KOPT-K1 (cell line): ENCODE measurements at regions not wholly inside any gene's neighbourhood (a gene's known extent, or its start where the extent isn't known, plus 50 kb on each side); places are given as distances from the start of the nearest gene placed in this dataset.
"Not testable (repeated sequence)": the region's sequence is repeated elsewhere in the genome, so short reads cannot be mapped to it uniquely, and the experiment has no call there.

Experiments
- H3K27ac ChIP-seq: fragments of 200-600 bp; sonication (generic); 2 replicates; pipeline ENCODE4 v1.5.1; 2016; ENCODE audit warnings: antibody characterized with exemption, mild to moderate bottlenecking, low read depth, low read length; ENCODE audit not compliant: poor library complexity, severe bottlenecking
- H3K36me3 ChIP-seq: fragments of 200-600 bp; sonication (generic); 2 replicates; pipeline ENCODE4 v1.5.1; 2017; ENCODE audit warnings: antibody characterized with exemption, mild to moderate bottlenecking, low read length, moderate library complexity; ENCODE audit not compliant: insufficient read depth
- H3K9me3 ChIP-seq: fragments of 200-600 bp; sonication (generic); 2 replicates; pipeline ENCODE4 v1.5.1; 2017; ENCODE audit warnings: antibody characterized with exemption, low read length, mild to moderate bottlenecking; ENCODE audit not compliant: insufficient read depth, poor library complexity, severe bottlenecking

- Histone ChIP-seq H3K36me3 (no peaks in the 10 kb centered on the region), H3K27ac (no peak overlapping the region), H3K9me3 (no peaks in the 10 kb centered on the region)
Observed at GRCh38 chr16:54985156-54985555, 54.5 kb downstream of the IRX5 start.

GRCh38 chr16:54985668-54986067, 55.0 kb downstream of the IRX5 start:
- Histone ChIP-seq H3K27ac (no peak overlapping the region), H3K9me3 (no peaks in the 10 kb centered on the region), H3K36me3 (no peaks in the 10 kb centered on the region)

GRCh38 chr16:54986409-54986808, 55.7 kb downstream of the IRX5 start:
- Histone ChIP-seq H3K27ac (no peak overlapping the region), H3K9me3 (no peaks in the 10 kb centered on the region), H3K36me3 (no peaks in the 10 kb centered on the region)

GRCh38 chr16:54987081-54987480, 56.4 kb downstream of the IRX5 start:
- Histone ChIP-seq H3K27ac (no peak overlapping the region), H3K9me3 (no peaks in the 10 kb centered on the region), H3K36me3 (no peaks in the 10 kb centered on the region)

GRCh38 chr16:54991525-54991924, 60.9 kb downstream of the IRX5 start:
- no peak overlapping the region for H3K27ac ChIP-seq
- no peaks in the 10 kb centered on the region for H3K36me3 ChIP-seq

GRCh38 chr16:54991946-54992345, 61.3 kb downstream of the IRX5 start:
- not testable (repeated sequence) for H3K27ac ChIP-seq

More at GRCh38 chr16:54991525-54991924, 60.9 kb downstream of the IRX5 start:
- H3K9me3 ChIP-seq: no peaks in the 10 kb centered on the region

GRCh38 chr16:54993106-54993895, 62.6 kb downstream of the IRX5 start:
- Histone ChIP-seq H3K36me3 (no peaks in the 10 kb centered on the region), H3K9me3 (no peaks in the 10 kb centered on the region), H3K27ac (no peak overlapping the region)

More at GRCh38 chr16:54991946-54992345, 61.3 kb downstream of the IRX5 start:
- not testable (repeated sequence) for H3K36me3 ChIP-seq, H3K9me3 ChIP-seq

- no peak overlapping the region for H3K27ac ChIP-seq
- H3K9me3 ChIP-seq: no peaks in the 10 kb centered on the region
Observed at GRCh38 chr16:54996186-54996585, 65.5 kb downstream of the IRX5 start.

GRCh38 chr16:54998834-54999233, 68.2 kb downstream of the IRX5 start:
- Histone ChIP-seq H3K9me3 (no peaks in the 10 kb centered on the region), H3K27ac (no peak overlapping the region), H3K36me3 (no peaks in the 10 kb centered on the region)

More at GRCh38 chr16:54996186-54996585, 65.5 kb downstream of the IRX5 start:
- H3K36me3 ChIP-seq: no peaks in the 10 kb centered on the region

GRCh38 chr16:54999481-54999880, 68.8 kb downstream of the IRX5 start:
- Histone ChIP-seq H3K9me3 (no peaks in the 10 kb centered on the region), H3K36me3 (no peaks in the 10 kb centered on the region), H3K27ac (no peak overlapping the region)

GRCh38 chr16:55000595-55000994, 69.9 kb downstream of the IRX5 start:
- Histone ChIP-seq H3K36me3 (no peaks in the 10 kb centered on the region), H3K27ac (no peak overlapping the region), H3K9me3 (no peaks in the 10 kb centered on the region)

- no peak overlapping the region for H3K27ac ChIP-seq
- no peaks in the 10 kb centered on the region for H3K36me3 ChIP-seq
- no peaks in the 10 kb centered on the region for H3K9me3 ChIP-seq
Observed at GRCh38 chr16:55001931-55002330, 71.3 kb downstream of the IRX5 start.

GRCh38 chr16:55002419-55002818, 71.8 kb downstream of the IRX5 start:
- no peak overlapping the region for H3K27ac ChIP-seq
- no peaks in the 10 kb centered on the region for H3K9me3 ChIP-seq
- no peaks in the 10 kb centered on the region for H3K36me3 ChIP-seq

- Histone ChIP-seq H3K27ac (no peak overlapping the region), H3K36me3 (no peaks in the 10 kb centered on the region), H3K9me3 (no peaks in the 10 kb centered on the region)
Observed at GRCh38 chr16:55003306-55003705, 72.6 kb downstream of the IRX5 start.

GRCh38 chr16:55003916-55004315, 73.3 kb downstream of the IRX5 start:
- Histone ChIP-seq H3K36me3 (no peaks in the 10 kb centered on the region), H3K27ac (no peak overlapping the region), H3K9me3 (no peaks in the 10 kb centered on the region)

- no peaks in the 10 kb centered on the region for H3K9me3 ChIP-seq
- H3K36me3 ChIP-seq: no peaks in the 10 kb centered on the region
- H3K27ac ChIP-seq: no peak overlapping the region
Observed at GRCh38 chr16:55007504-55007903, 76.8 kb downstream of the IRX5 start.
